Natural killer cell (primary cell): ENCODE measurements at regions not wholly inside any gene's neighbourhood (a gene's known extent, or its start where the extent isn't known, plus 50 kb on each side); places are given as distances from the start of the nearest gene placed in this dataset.

ENCODE experiments used
- ATAC-seq, 3 donors: fragments of 150-1000 bp in 2 of 3; fragments of 200-7000 bp in 1 of 3; cut with Tn5 transposase; 1 replicate in 1 of 3; 2 replicates in 2 of 3; pipeline ENCODE4 v1.10.0; 2021; ENCODE audit warnings: mild to moderate bottlenecking in 2 of 3, moderate library complexity in 2 of 3
- DNase-seq, 2 donors: peaks; one replicate each; pipeline versions ENCODE4 v3.0.0 to v3.0.0-alpha.2; 2013 to 2021; ENCODE audit warnings: mixed read lengths in 1 of 2
- H3K27ac ChIP-seq: one replicate; pipeline ENCODE4 v1.5.1; 2013; ENCODE audit warnings: mild to moderate bottlenecking, low read length
- H3K27me3 ChIP-seq: one replicate; pipeline ENCODE4 v1.6.1; 2013; ENCODE audit warnings: low read length; ENCODE audit not compliant: control insufficient read depth, insufficient read depth
- H3K36me3 ChIP-seq: one replicate; pipeline ENCODE4 v1.6.1; 2013; ENCODE audit warnings: low read length; ENCODE audit not compliant: control insufficient read depth, insufficient read depth
- H3K4me1 ChIP-seq: one replicate; pipeline ENCODE4 v1.6.1; 2013; ENCODE audit warnings: low read length; ENCODE audit not compliant: control insufficient read depth, insufficient read depth
- H3K4me3 ChIP-seq: one replicate; pipeline ENCODE4 v1.5.1; 2013; ENCODE audit warnings: low read length
- H3K9me3 ChIP-seq: one replicate; pipeline ENCODE4 v1.6.1; 2013; ENCODE audit warnings: low read length; ENCODE audit not compliant: control insufficient read depth, insufficient read depth
- H3K27ac Mint-ChIP-seq, 2 donors: one replicate each; pipeline ENCODE4 v1.8.0; 2022; ENCODE audit warnings: mild to moderate bottlenecking in 2 of 2, mixed read lengths in 2 of 2, moderate library complexity in 1 of 2
- H3K27me3 Mint-ChIP-seq, 2 donors: one replicate each; pipeline ENCODE4 v1.8.0; 2022; ENCODE audit warnings: low read depth in 2 of 2, mixed read lengths in 2 of 2
- H3K36me3 Mint-ChIP-seq: one replicate; pipeline ENCODE4 v1.8.0; 2022; ENCODE audit warnings: mixed read lengths
- H3K4me1 Mint-ChIP-seq, 2 donors: one replicate each; pipeline ENCODE4 v1.8.0; 2022; ENCODE audit warnings: mixed read lengths in 2 of 2
- H3K4me3 Mint-ChIP-seq: one replicate; pipeline ENCODE4 v1.8.0; 2022; ENCODE audit warnings: mild to moderate bottlenecking, moderate library complexity, mixed read lengths
- H3K9me3 Mint-ChIP-seq, 2 donors: one replicate each; pipeline ENCODE4 v1.8.0; 2022; ENCODE audit warnings: mixed read lengths in 2 of 2
- CTCF ChIP-seq: fragments of 200-600 bp; IDR thresholded peaks from one replicate; pipeline ENCODE4 v1.8.0; 2022; ENCODE audit warnings: antibody characterized with exemption
- WGBS: methylation state at CpG from one replicate; pipeline ENCODE4 v1.1.7; 2013; ENCODE audit warnings: missing lambda C conversion rate; ENCODE audit not compliant: insufficient coverage; 5-methylcytosine and 5-hydroxymethylcytosine counted together
- intact Hi-C: fragments of 100-400 bp; cut with micrococcal nuclease; formaldehyde crosslinking; loops from one replicate; pipeline ENCODE4 v1.14.2; 2022

- no peaks in the 10 kb centered on the region for H3K9me3 Mint-ChIP-seq
- no peak for ATAC-seq
These were observed 417.1 kb upstream of the ZEB2 start for GRCh38 chr2:144937066-144937465.

GRCh38 chr2:144936442-144936841 lies 416.5 kb upstream of the ZEB2 start:
- Histone ChIP-seq H3K27me3 (no peaks in the 10 kb centered on the region), H3K27ac (no peak overlapping the region), H3K36me3 (no peaks in the 10 kb centered on the region), H3K9me3 (no peaks in the 10 kb centered on the region), H3K4me3 (no peak overlapping the region), H3K4me1 (no peaks in the 10 kb centered on the region)
- DNase-seq: no peak
- peaks cover 5% of the 10 kb centered on the region for H3K36me3 Mint-ChIP-seq
- H3K27me3 Mint-ChIP-seq: peaks cover 9 to 16% of the 10 kb centered on the region in 2 donors
- 93% methylated on average over 4 of the region's 4 CpGs for WGBS
- no peak for TF ChIP-seq CTCF
- intact Hi-C loops: no loop called here
- H3K27ac Mint-ChIP-seq: no peak overlapping the region
- H3K4me3 Mint-ChIP-seq: no peak overlapping the region
- ATAC-seq: no peak
- no peaks in the 10 kb centered on the region for H3K4me1 Mint-ChIP-seq
- H3K9me3 Mint-ChIP-seq: no peaks in the 10 kb centered on the region

More at GRCh38 chr2:144937066-144937465, 417.1 kb upstream of the ZEB2 start:
- Mint-ChIP-seq H3K4me3 (no peak overlapping the region), H3K4me1 (no peaks in the 10 kb centered on the region), H3K27ac (no peak overlapping the region), H3K36me3 (peaks cover 5% of the 10 kb centered on the region), H3K27me3 (peaks cover 9 to 16% of the 10 kb centered on the region in 2 donors)
- H3K27me3 ChIP-seq: no peaks in the 10 kb centered on the region
- no peak overlapping the region for H3K27ac ChIP-seq
- no peaks in the 10 kb centered on the region for H3K9me3 ChIP-seq
- H3K4me3 ChIP-seq: no peak overlapping the region
- TF ChIP-seq CTCF: no peak
- intact Hi-C loops: no loop called here
- no peaks in the 10 kb centered on the region for H3K36me3 ChIP-seq
- H3K4me1 ChIP-seq: no peaks in the 10 kb centered on the region
- DNase-seq: no peak

- 93% methylated on average over 2 of the region's 2 CpGs for WGBS
- ATAC-seq: peak in 1 of 3 donors; percentile 68
- Mint-ChIP-seq H3K4me3 (no peak overlapping the region), H3K9me3 (no peaks in the 10 kb centered on the region), H3K27ac (no peak overlapping the region), H3K36me3 (peaks cover 5% of the 10 kb centered on the region), H3K4me1 (no peaks in the 10 kb centered on the region), H3K27me3 (peaks cover 6 to 16% of the 10 kb centered on the region in 2 donors)
- H3K4me1 ChIP-seq: no peaks in the 10 kb centered on the region
- TF ChIP-seq CTCF: no peak
- no peaks in the 10 kb centered on the region for H3K9me3 ChIP-seq
- H3K36me3 ChIP-seq: no peaks in the 10 kb centered on the region
- intact Hi-C loops: no loop called here
- no peaks in the 10 kb centered on the region for H3K27me3 ChIP-seq
- DNase-seq: no peak
- no peak overlapping the region for H3K27ac ChIP-seq
- H3K4me3 ChIP-seq: no peak overlapping the region
These were observed 415.8 kb upstream of the ZEB2 start for GRCh38 chr2:144935736-144936135.

GRCh38 chr2:144935191-144935590 lies 415.3 kb upstream of the ZEB2 start:
- peaks cover 6 to 16% of the 10 kb centered on the region in 2 donors for H3K27me3 Mint-ChIP-seq
- H3K27ac ChIP-seq: no peak overlapping the region
- DNase-seq: no peak
- no peak for ATAC-seq
- 97% methylated on average over 5 of the region's 5 CpGs for WGBS
- TF ChIP-seq CTCF: no peak
- H3K36me3 ChIP-seq: no peaks in the 10 kb centered on the region
- H3K9me3 Mint-ChIP-seq: no peaks in the 10 kb centered on the region
- intact Hi-C loops: no loop called here
- no peak overlapping the region for H3K4me3 ChIP-seq
- H3K4me1 ChIP-seq: no peaks in the 10 kb centered on the region
- H3K36me3 Mint-ChIP-seq: peaks cover 5% of the 10 kb centered on the region
- no peak overlapping the region for H3K4me3 Mint-ChIP-seq
- no peak overlapping the region for H3K27ac Mint-ChIP-seq
- no peaks in the 10 kb centered on the region for H3K9me3 ChIP-seq
- no peaks in the 10 kb centered on the region for H3K4me1 Mint-ChIP-seq
- no peaks in the 10 kb centered on the region for H3K27me3 ChIP-seq
